ENCODE measurements at regions not wholly inside any gene's neighbourhood (a gene's known extent, or its start where the extent isn't known, plus 50 kb on each side); places are given as distances from the start of the nearest gene placed in this dataset.

- DNase-seq (ENCODE audit: low read depth in 1 of 2, low spot score in 1 of 2) = no peak
- Histone ChIP-seq H3K27ac (no peak overlapping the region), H3K27me3 (no peaks in the 10 kb centered on the region), H3K36me3 (no peaks in the 10 kb centered on the region), H3K4me3 (no peak overlapping the region), H3K9me3 (ENCODE audit: low read depth) (no peaks in the 10 kb centered on the region), H3K4me1 (ENCODE audit: low read depth) (no peaks in the 10 kb centered on the region)
- TF ChIP-seq CTCF (IDR thresholded peaks at IDR 0.05; ENCODE audit: low read depth, low read length) = no peak
These were observed 466.0 kb downstream of the XPNPEP1 start for GRCh38 chr10:109457302-109457638.

GRCh38 chr10:109456566-109457301, 466.6 kb downstream of the XPNPEP1 start:
- no peak overlapping the region for H3K4me3 ChIP-seq
- no peak for TF ChIP-seq CTCF (IDR thresholded peaks at IDR 0.05; ENCODE audit: low read depth, low read length)
- no peak overlapping the region for H3K27ac ChIP-seq

GRCh38 chr10:109454691-109455090, 468.6 kb downstream of the XPNPEP1 start:
- H3K27me3 ChIP-seq = no peaks in the 10 kb centered on the region
- H3K9me3 ChIP-seq (ENCODE audit: low read depth) = no peaks in the 10 kb centered on the region
- H3K27ac ChIP-seq = no peak overlapping the region
- H3K4me3 ChIP-seq = no peak overlapping the region
- no peak for DNase-seq (ENCODE audit: low read depth in 1 of 2, low spot score in 1 of 2)
- no peak for TF ChIP-seq CTCF (IDR thresholded peaks at IDR 0.05; ENCODE audit: low read depth, low read length)
- H3K36me3 ChIP-seq = no peaks in the 10 kb centered on the region
- H3K4me1 ChIP-seq (ENCODE audit: low read depth) = no peaks in the 10 kb centered on the region

More at GRCh38 chr10:109456566-109457301, 466.6 kb downstream of the XPNPEP1 start:
- Histone ChIP-seq H3K36me3 (no peaks in the 10 kb centered on the region), H3K9me3 (ENCODE audit: low read depth) (no peaks in the 10 kb centered on the region), H3K4me1 (ENCODE audit: low read depth) (no peaks in the 10 kb centered on the region), H3K27me3 (no peaks in the 10 kb centered on the region)
- peak in 1 of 2 donors; percentile 0 for DNase-seq (ENCODE audit: low read depth in 1 of 2, low spot score in 1 of 2)

GRCh38 chr10:109451879-109452278, 471.4 kb downstream of the XPNPEP1 start:
- no peak overlapping the region for H3K27ac ChIP-seq
- H3K4me3 ChIP-seq = no peak overlapping the region
- no peaks in the 10 kb centered on the region for H3K9me3 ChIP-seq (ENCODE audit: low read depth)
- no peak for DNase-seq (ENCODE audit: low read depth in 1 of 2, low spot score in 1 of 2)
- TF ChIP-seq CTCF (IDR thresholded peaks at IDR 0.05; ENCODE audit: low read depth, low read length) = no peak
- H3K4me1 ChIP-seq (ENCODE audit: low read depth) = no peaks in the 10 kb centered on the region
- H3K27me3 ChIP-seq = no peaks in the 10 kb centered on the region
- no peaks in the 10 kb centered on the region for H3K36me3 ChIP-seq

- no peak for TF ChIP-seq CTCF (IDR thresholded peaks at IDR 0.05; ENCODE audit: low read depth, low read length)
- H3K9me3 ChIP-seq (ENCODE audit: low read depth) = no peaks in the 10 kb centered on the region
These were observed 472.6 kb downstream of the XPNPEP1 start for GRCh38 chr10:109450702-109451101.

More at GRCh38 chr10:109450702-109451101, 472.6 kb downstream of the XPNPEP1 start:
- Histone ChIP-seq H3K4me3 (no peak overlapping the region), H3K36me3 (no peaks in the 10 kb centered on the region), H3K4me1 (ENCODE audit: low read depth) (no peaks in the 10 kb centered on the region), H3K27ac (no peak overlapping the region), H3K27me3 (no peaks in the 10 kb centered on the region)
- no peak for DNase-seq (ENCODE audit: low read depth in 1 of 2, low spot score in 1 of 2)
